HepG2 (cell line): ENCODE measurements at regions not wholly inside any gene's neighbourhood (a gene's known extent, or its start where the extent isn't known, plus 50 kb on each side); places are given as distances from the start of the nearest gene placed in this dataset.

ENCODE experiments used
- POLR2A ChIP-seq, 2 experiments: IDR thresholded peaks; 2 replicates each; pipeline ENCODE4 v1.6.1; 2011; ENCODE audit warnings: low read depth in 2 of 2, low read length in 2 of 2, mild to moderate bottlenecking in 1 of 2, moderate library complexity in 1 of 2; ENCODE audit not compliant: insufficient read depth in 1 of 2
- TF ChIP-seq, protein P1 (sequence below): sonication (generic); formaldehyde crosslinking; IDR thresholded peaks from 2 replicates; pipeline ENCODE4 v1.5.0; 2020; ENCODE audit warnings: mild to moderate bottlenecking, missing genetic modification reagents, moderate library complexity

DNA sequence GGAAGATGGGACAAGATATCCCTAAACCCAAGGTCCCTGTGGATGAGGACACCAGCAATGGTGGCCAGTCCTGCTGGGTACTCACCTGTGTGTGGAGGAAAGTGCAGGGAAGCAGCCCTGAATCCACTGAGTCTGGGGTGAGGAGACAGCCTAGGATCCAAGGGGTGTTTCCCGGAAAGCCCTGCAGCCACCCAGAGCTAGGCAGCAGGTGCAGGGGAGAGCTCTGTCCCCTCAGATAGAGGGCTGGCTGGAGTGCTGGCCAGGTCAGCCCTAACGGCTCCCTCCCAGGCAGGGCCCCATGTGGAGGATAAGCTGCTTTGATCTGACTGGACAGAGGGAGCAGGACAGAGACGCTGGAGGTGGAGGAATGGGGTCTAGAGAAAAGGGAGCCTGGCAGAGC is 344.7 kb upstream of the IRX4 start:
- TF ChIP-seq POLR2A (IDR thresholded peaks at IDR 0.05; ENCODE audit: insufficient read depth in 1 of 2, low read depth in 2 of 2, low read length in 2 of 2), result no peak
- TF ChIP-seq, protein P1, sequence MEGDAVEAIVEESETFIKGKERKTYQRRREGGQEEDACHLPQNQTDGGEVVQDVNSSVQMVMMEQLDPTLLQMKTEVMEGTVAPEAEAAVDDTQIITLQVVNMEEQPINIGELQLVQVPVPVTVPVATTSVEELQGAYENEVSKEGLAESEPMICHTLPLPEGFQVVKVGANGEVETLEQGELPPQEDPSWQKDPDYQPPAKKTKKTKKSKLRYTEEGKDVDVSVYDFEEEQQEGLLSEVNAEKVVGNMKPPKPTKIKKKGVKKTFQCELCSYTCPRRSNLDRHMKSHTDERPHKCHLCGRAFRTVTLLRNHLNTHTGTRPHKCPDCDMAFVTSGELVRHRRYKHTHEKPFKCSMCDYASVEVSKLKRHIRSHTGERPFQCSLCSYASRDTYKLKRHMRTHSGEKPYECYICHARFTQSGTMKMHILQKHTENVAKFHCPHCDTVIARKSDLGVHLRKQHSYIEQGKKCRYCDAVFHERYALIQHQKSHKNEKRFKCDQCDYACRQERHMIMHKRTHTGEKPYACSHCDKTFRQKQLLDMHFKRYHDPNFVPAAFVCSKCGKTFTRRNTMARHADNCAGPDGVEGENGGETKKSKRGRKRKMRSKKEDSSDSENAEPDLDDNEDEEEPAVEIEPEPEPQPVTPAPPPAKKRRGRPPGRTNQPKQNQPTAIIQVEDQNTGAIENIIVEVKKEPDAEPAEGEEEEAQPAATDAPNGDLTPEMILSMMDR (CRISPR knock-in tag), result no peak
